B cell (primary cell): ENCODE measurements at regions not wholly inside any gene's neighbourhood (a gene's known extent, or its start where the extent isn't known, plus 50 kb on each side); places are given as distances from the start of the nearest gene placed in this dataset.

Experiments used
- ATAC-seq: fragments of 200-7000 bp; cut with Tn5 transposase; one replicate; pipeline ENCODE4 v1.10.0; 2021; ENCODE audit warnings: low read depth, mild to moderate bottlenecking, moderate number of reproducible peaks, moderate library complexity
- CTCF ChIA-PET: fragments of 350-600 bp; sonication (Branson Sonifier 250); formaldehyde crosslinking; loops from one replicate; lab custom pipeline; 2021; ENCODE audit warnings: antibody characterized with exemption, inconsistent platforms; lab: Charles Lee
- POLR2A ChIA-PET: fragments of 350-600 bp; sonication (Branson Sonifier 250); formaldehyde crosslinking; loops from one replicate; lab custom pipeline; 2021; ENCODE audit warnings: antibody characterized with exemption; lab: Charles Lee
- DNase-seq: peaks from one replicate; pipeline ENCODE4 v3.0.0; 2013
- H2AFZ ChIP-seq: 2 replicates; pipeline ENCODE4 v1.6.1; 2012; ENCODE audit warnings: mild to moderate bottlenecking, low read depth, low read length; ENCODE audit not compliant: insufficient read depth, poor library complexity, severe bottlenecking
- H3K27ac ChIP-seq, 2 donors: 1 replicate in 1 of 2; 2 replicates in 1 of 2; pipeline ENCODE4 v1.5.1; 2012 to 2013; ENCODE audit warnings: low read length in 2 of 2, mild to moderate bottlenecking in 2 of 2, moderate library complexity in 1 of 2
- H3K27me3 ChIP-seq, 4 experiments: fragments of 200-600 bp in 1 of 4; sonication (generic) in 1 of 4; replicated peaks in 1 of 4; 1 replicate in 2 of 4; 2 replicates in 2 of 4; pipeline versions ENCODE4 v1.6.1 to v1.7.0; 2013 to 2016; ENCODE audit warnings: low read length in 3 of 4, mild to moderate bottlenecking in 2 of 4, mixed read lengths in 1 of 4, moderate library complexity in 1 of 4; ENCODE audit not compliant: insufficient read depth in 4 of 4, control insufficient read depth in 3 of 4; ENCODE audit errors: control extremely low read depth in 1 of 4
- H3K36me3 ChIP-seq, 2 experiments: replicated peaks in 1 of 2; 1 replicate in 1 of 2; 2 replicates in 1 of 2; pipeline versions ENCODE4 v1.6.1 to v1.7.1; 2013; ENCODE audit warnings: low read length in 1 of 2; ENCODE audit not compliant: insufficient read depth in 2 of 2, control insufficient read depth in 1 of 2; ENCODE audit errors: control extremely low read depth in 1 of 2, extremely low read depth in 1 of 2
- H3K4me1 ChIP-seq, 2 donors: fragments of 200-600 bp in 1 of 2; sonication (generic) in 1 of 2; 1 replicate in 1 of 2; 2 replicates in 1 of 2; pipeline versions ENCODE4 v1.5.1 to v1.6.1; 2013 to 2017; ENCODE audit warnings: low read length in 2 of 2; ENCODE audit not compliant: control insufficient read depth in 2 of 2, insufficient read depth in 2 of 2
- H3K4me2 ChIP-seq: replicated peaks from 2 replicates; pipeline ENCODE3; 2012; ENCODE audit warnings: mild to moderate bottlenecking, low read depth, low read length; ENCODE audit not compliant: poor library complexity, severe bottlenecking
- H3K4me3 ChIP-seq, 5 experiments: fragments of 200-600 bp in 1 of 5; sonication (generic) in 1 of 5; 1 replicate in 3 of 5; 2 replicates in 2 of 5; pipeline versions ENCODE4 v1.5.1 to v1.7.0; 2011 to 2016; ENCODE audit warnings: low read length in 4 of 5, mild to moderate bottlenecking in 4 of 5, low read depth in 2 of 5, control low read depth in 1 of 5, moderate library complexity in 1 of 5; ENCODE audit not compliant: insufficient read depth in 1 of 5; ENCODE audit errors: control extremely low read depth in 1 of 5, extremely low read depth in 1 of 5
- H3K79me2 ChIP-seq: fragments of 200-600 bp; sonication (generic); one replicate; pipeline ENCODE4 v1.6.0; 2016; ENCODE audit warnings: low read length; ENCODE audit not compliant: control insufficient read depth, insufficient read depth
- H3K9ac ChIP-seq: fragments of 200-600 bp; sonication (generic); 2 replicates; pipeline ENCODE4 v1.6.1; 2017; ENCODE audit warnings: mild to moderate bottlenecking, low read length, moderate library complexity
- H3K9me3 ChIP-seq, 3 donors: one replicate each; pipeline versions ENCODE4 v1.6.1 to v1.7.1; 2013; ENCODE audit warnings: low read length in 2 of 3; ENCODE audit not compliant: control insufficient read depth in 2 of 3, insufficient read depth in 1 of 3; ENCODE audit errors: control extremely low read depth in 1 of 3
- H4K20me1 ChIP-seq: 2 replicates; pipeline ENCODE4 v1.6.0; 2012; ENCODE audit warnings: mild to moderate bottlenecking, low read length; ENCODE audit not compliant: insufficient read depth, control insufficient read depth, poor library complexity, severe bottlenecking
- H3K27ac Mint-ChIP-seq: one replicate; pipeline ENCODE4 v1.8.0; 2021; ENCODE audit warnings: mixed read lengths
- H3K27me3 Mint-ChIP-seq: one replicate; pipeline ENCODE4 v1.8.0; 2021; ENCODE audit warnings: mixed read lengths
- H3K4me1 Mint-ChIP-seq: one replicate; pipeline ENCODE4 v1.8.0; 2021; ENCODE audit warnings: mixed read lengths
- H3K4me3 Mint-ChIP-seq: one replicate; pipeline ENCODE4 v1.8.0; 2021; ENCODE audit warnings: mixed read lengths
- H3K9me3 Mint-ChIP-seq: one replicate; pipeline ENCODE4 v1.8.0; 2022; ENCODE audit warnings: mixed read lengths; ENCODE audit not compliant: insufficient read depth
- EZH2 ChIP-seq: IDR thresholded peaks from 2 replicates; pipeline ENCODE4 v1.6.1; 2012; ENCODE audit warnings: borderline replicate concordance, low read depth, mild to moderate bottlenecking, moderate library complexity, low read length; ENCODE audit not compliant: insufficient read depth, poor library complexity, severe bottlenecking
- WGBS: methylation state at CpG from one replicate; pipeline ENCODE4 v1.1.5; 2013; ENCODE audit warnings: missing lambda C conversion rate; ENCODE audit not compliant: insufficient coverage; 5-methylcytosine and 5-hydroxymethylcytosine counted together
- intact Hi-C: fragments of 100-400 bp; cut with micrococcal nuclease; formaldehyde crosslinking; loops from one replicate; pipeline ENCODE4 v1.10.0; 2022
- TF ChIP-seq, protein P1 (sequence below): fragments of 200-600 bp; IDR thresholded peaks from one replicate; pipeline ENCODE4 v1.8.0; 2022; ENCODE audit warnings: antibody characterized with exemption, mild to moderate bottlenecking

DNA sequence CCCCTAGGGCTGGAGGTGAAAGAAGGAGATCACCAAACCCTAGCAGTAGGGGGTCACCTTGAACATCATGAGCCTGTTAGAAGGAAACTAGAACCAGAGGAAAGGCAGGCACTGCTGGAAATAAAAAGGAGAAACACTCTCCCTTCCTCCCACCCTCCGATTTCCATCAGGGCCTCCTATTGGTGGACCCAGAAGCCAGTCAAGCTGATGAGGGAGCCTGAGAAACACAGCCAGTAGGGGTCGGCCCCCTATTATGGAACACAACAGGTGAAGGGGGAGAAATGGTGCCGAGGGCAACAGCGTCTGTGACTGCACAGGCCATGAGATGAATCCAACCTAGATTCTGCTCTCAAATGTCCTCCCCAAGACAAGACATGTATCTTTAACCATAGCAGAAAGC lies 156.1 kb upstream of the LRFN2 start:
- no peak for DNase-seq
- H3K27me3 Mint-ChIP-seq: peaks cover 49% of the 10 kb centered on the region

DNA sequence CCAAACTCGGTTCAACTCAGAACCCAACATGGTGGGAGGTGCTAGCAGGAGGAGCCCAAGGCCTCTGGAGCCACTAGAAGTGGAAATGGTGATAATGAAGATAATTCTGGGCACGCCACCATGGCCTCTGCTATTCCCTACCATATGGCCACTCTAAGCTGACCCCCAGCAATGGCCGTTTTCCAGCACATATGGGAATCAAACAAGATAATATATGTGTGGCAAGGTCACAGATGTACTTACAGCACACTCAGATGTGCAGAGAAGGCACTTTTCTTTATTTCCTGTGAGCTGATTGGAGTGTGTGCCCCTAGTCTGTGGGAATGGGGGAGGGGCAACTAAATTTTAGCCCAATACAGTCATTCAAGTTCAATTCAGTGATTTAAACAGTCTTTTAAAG lies 153.4 kb upstream of the LRFN2 start:
- Histone ChIP-seq H3K4me2 (no peak overlapping the region), H2AFZ (no peak overlapping the region), H3K4me1 (no peaks in the 10 kb centered on the region), H3K79me2 (no peaks in the 10 kb centered on the region), H3K4me3 (no peak overlapping the region), H3K27me3 (peaks cover 0 to 5% (median 0%) of the 10 kb centered on the region in 4 experiments), H3K9ac (no peak overlapping the region), H4K20me1 (no peaks in the 10 kb centered on the region), H3K36me3 (no peaks in the 10 kb centered on the region), H3K9me3 (peaks cover 0 to 8% (median 0%) of the 10 kb centered on the region in 3 donors), H3K27ac (no peak overlapping the region)
- no peaks in the 10 kb centered on the region for H3K9me3 Mint-ChIP-seq
- ChIA-PET CTCF (no interaction called here), POLR2A (no interaction called here)
- ATAC-seq (no peak), DNase-seq (no peak)
- no peak overlapping the region for H3K4me3 Mint-ChIP-seq
- no CpG with 5 or more reads among the region's 3 CpGs for WGBS
- TF ChIP-seq, protein P1, sequence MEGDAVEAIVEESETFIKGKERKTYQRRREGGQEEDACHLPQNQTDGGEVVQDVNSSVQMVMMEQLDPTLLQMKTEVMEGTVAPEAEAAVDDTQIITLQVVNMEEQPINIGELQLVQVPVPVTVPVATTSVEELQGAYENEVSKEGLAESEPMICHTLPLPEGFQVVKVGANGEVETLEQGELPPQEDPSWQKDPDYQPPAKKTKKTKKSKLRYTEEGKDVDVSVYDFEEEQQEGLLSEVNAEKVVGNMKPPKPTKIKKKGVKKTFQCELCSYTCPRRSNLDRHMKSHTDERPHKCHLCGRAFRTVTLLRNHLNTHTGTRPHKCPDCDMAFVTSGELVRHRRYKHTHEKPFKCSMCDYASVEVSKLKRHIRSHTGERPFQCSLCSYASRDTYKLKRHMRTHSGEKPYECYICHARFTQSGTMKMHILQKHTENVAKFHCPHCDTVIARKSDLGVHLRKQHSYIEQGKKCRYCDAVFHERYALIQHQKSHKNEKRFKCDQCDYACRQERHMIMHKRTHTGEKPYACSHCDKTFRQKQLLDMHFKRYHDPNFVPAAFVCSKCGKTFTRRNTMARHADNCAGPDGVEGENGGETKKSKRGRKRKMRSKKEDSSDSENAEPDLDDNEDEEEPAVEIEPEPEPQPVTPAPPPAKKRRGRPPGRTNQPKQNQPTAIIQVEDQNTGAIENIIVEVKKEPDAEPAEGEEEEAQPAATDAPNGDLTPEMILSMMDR: no peak
- TF ChIP-seq EZH2: no peak
- H3K27ac Mint-ChIP-seq: no peak overlapping the region
- intact Hi-C loops: no loop called here
- peaks cover 36% of the 10 kb centered on the region for H3K27me3 Mint-ChIP-seq
- H3K4me1 Mint-ChIP-seq: no peaks in the 10 kb centered on the region

More for the DNA sequence above, 156.1 kb upstream of the LRFN2 start:
- H3K27ac Mint-ChIP-seq: no peak overlapping the region
- Histone ChIP-seq H4K20me1 (no peaks in the 10 kb centered on the region), H3K27me3 (peaks cover 0 to 2% (median 0%) of the 10 kb centered on the region in 4 experiments), H2AFZ (no peak overlapping the region), H3K9ac (no peak overlapping the region), H3K4me2 (no peak overlapping the region), H3K4me3 (no peak overlapping the region), H3K4me1 (no peaks in the 10 kb centered on the region), H3K79me2 (no peaks in the 10 kb centered on the region), H3K36me3 (no peaks in the 10 kb centered on the region), H3K27ac (no peak overlapping the region), H3K9me3 (peaks cover 0 to 8% (median 0%) of the 10 kb centered on the region in 3 donors)
- no peak overlapping the region for H3K4me3 Mint-ChIP-seq
- POLR2A ChIA-PET: no interaction called here
- TF ChIP-seq EZH2: no peak
- TF ChIP-seq, protein P1: no peak
- WGBS: no CpG with 5 or more reads among the region's 4 CpGs
- no peaks in the 10 kb centered on the region for H3K9me3 Mint-ChIP-seq
- CTCF ChIA-PET: no interaction called here
- intact Hi-C loops: no loop called here
- ATAC-seq: no peak
- H3K4me1 Mint-ChIP-seq: no peaks in the 10 kb centered on the region
